Lung (tissue), 11 donors: ENCODE measurements at regions not wholly inside any gene's neighbourhood (a gene's known extent, or its start where the extent isn't known, plus 50 kb on each side); places are given as distances from the start of the nearest gene placed in this dataset.

Source experiments
- ATAC-seq: fragments of 200-7000 bp; cut with Tn5 transposase; one replicate; pipeline ENCODE4 v1.9.1; 2020; ENCODE audit warnings: moderate number of reproducible peaks; ENCODE audit not compliant: insufficient read depth, low FRiP score
- DNase-seq, 3 donors: peaks; one replicate each; pipeline ENCODE4 v3.0.0-alpha.2; 2013 to 2017
- H3K27ac ChIP-seq, 2 donors: one replicate each; pipeline ENCODE4 v1.5.1; 2013; ENCODE audit warnings: mild to moderate bottlenecking in 2 of 2, moderate library complexity in 2 of 2, control low read depth in 1 of 2, inconsistent platforms in 1 of 2, low read depth in 1 of 2, low read length in 1 of 2
- H3K27me3 ChIP-seq, 3 donors: one replicate each; pipeline ENCODE4 v1.5.1; 2013; ENCODE audit warnings: low read length in 2 of 3; ENCODE audit not compliant: control insufficient read depth in 3 of 3, insufficient read depth in 3 of 3
- H3K36me3 ChIP-seq, 4 donors: one replicate each; pipeline ENCODE4 v1.5.1; 2013; ENCODE audit warnings: low read length in 4 of 4, mild to moderate bottlenecking in 1 of 4, moderate library complexity in 1 of 4; ENCODE audit not compliant: control insufficient read depth in 4 of 4, insufficient read depth in 4 of 4
- H3K4me1 ChIP-seq, 5 donors: one replicate each; pipeline ENCODE4 v1.5.1; 2013; ENCODE audit warnings: low read length in 5 of 5, mild to moderate bottlenecking in 2 of 5, moderate library complexity in 1 of 5; ENCODE audit not compliant: control insufficient read depth in 5 of 5, insufficient read depth in 5 of 5
- H3K4me3 ChIP-seq: one replicate; pipeline ENCODE4 v1.5.1; 2013; ENCODE audit warnings: mild to moderate bottlenecking, control low read depth, moderate library complexity
- H3K9ac ChIP-seq, 2 donors: one replicate each; pipeline ENCODE4 v1.5.1; 2013; ENCODE audit warnings: low read length in 2 of 2, control low read depth in 1 of 2; ENCODE audit not compliant: insufficient read depth in 1 of 2
- H3K9me3 ChIP-seq, 4 donors: one replicate each; pipeline ENCODE4 v1.5.1; 2013; ENCODE audit warnings: low read length in 3 of 4, mild to moderate bottlenecking in 1 of 4, moderate library complexity in 1 of 4; ENCODE audit not compliant: control insufficient read depth in 4 of 4, insufficient read depth in 3 of 4
- CTCF ChIP-seq: IDR thresholded peaks from 2 replicates; pipeline ENCODE4 v1.5.1; 2012; ENCODE audit warnings: mild to moderate bottlenecking; ENCODE audit errors: control extremely low read depth, extremely low read depth
- WGBS, 2 donors: extraction: QIAGEN DNeasy Blood & Tissue Kit; methylation state at CpG; one replicate each; pipeline ENCODE4 v1.1.7; 2013; 5-methylcytosine and 5-hydroxymethylcytosine counted together
- donor health status: control.
- donor health status: control.
- donor health status: Bipolar disorder and iron deficiency.
- donor health status: healthy.
- donor health status: DM: yes; HTN: yes; CAD: no.

DNA sequence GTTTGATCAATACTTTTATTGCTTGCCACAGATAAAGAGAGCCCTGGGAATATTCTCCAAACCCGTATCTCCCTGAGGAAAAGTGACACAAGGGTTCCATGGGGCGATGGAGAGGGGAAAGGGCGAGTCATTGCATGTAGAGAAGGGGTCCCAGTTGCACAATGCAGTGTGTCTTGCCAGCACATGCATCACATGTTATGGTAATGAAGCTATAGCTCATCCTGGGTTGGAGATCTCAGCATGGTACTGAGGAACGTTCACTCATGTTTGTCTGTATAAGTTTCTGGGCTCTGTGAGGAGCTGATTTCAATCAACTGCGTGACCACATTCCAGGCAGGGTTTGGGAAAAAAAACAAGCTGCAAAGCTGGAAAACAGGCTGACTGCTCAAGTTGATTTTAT, 220.7 kb upstream of the MC4R start:
- peak in 1 of 3 donors; percentile 1 for DNase-seq
- H3K27me3 ChIP-seq, result no peaks in the 10 kb centered on the region
- H3K9ac ChIP-seq, result no peak overlapping the region
- no peaks in the 10 kb centered on the region for H3K36me3 ChIP-seq
- no peak for TF ChIP-seq CTCF
- 65 to 79% methylated on average over 5 of the region's 5 CpGs for WGBS, 2 donors
- no peak overlapping the region for H3K27ac ChIP-seq
- ATAC-seq, result no peak
- H3K4me3 ChIP-seq, result no peak overlapping the region
- no peaks in the 10 kb centered on the region for H3K4me1 ChIP-seq
- peaks cover 0 to 2% (median 0%) of the 10 kb centered on the region in 4 donors for H3K9me3 ChIP-seq

GRCh38 chr18:60596928-60597327, 224.4 kb upstream of the MC4R start:
- WGBS, 2 donors, result 75 to 76% methylated on average over 3 of the region's 3 CpGs
- H3K4me3 ChIP-seq, result no peak overlapping the region
- TF ChIP-seq CTCF, result no peak
- H3K4me1 ChIP-seq, result no peaks in the 10 kb centered on the region
- DNase-seq (no peak), ATAC-seq (no peak)
- no peak overlapping the region for H3K9ac ChIP-seq
- no peak overlapping the region for H3K27ac ChIP-seq
- no peaks in the 10 kb centered on the region for H3K36me3 ChIP-seq
- H3K27me3 ChIP-seq, result no peaks in the 10 kb centered on the region
- no peaks in the 10 kb centered on the region for H3K9me3 ChIP-seq

- DNase-seq, result no peak
- 65 to 81% methylated on average over 1 of the region's 1 CpG for WGBS, 2 donors
- no peaks in the 10 kb centered on the region for H3K4me1 ChIP-seq
- no peak for TF ChIP-seq CTCF
- H3K9me3 ChIP-seq, result no peaks in the 10 kb centered on the region
- no peaks in the 10 kb centered on the region for H3K27me3 ChIP-seq
- H3K27ac ChIP-seq, result no peak overlapping the region
- no peak overlapping the region for H3K4me3 ChIP-seq
- no peak for ATAC-seq
- no peaks in the 10 kb centered on the region for H3K36me3 ChIP-seq
- H3K9ac ChIP-seq, result no peak overlapping the region
Observed at GRCh38 chr18:60599267-60599666, 226.7 kb upstream of the MC4R start.

DNA sequence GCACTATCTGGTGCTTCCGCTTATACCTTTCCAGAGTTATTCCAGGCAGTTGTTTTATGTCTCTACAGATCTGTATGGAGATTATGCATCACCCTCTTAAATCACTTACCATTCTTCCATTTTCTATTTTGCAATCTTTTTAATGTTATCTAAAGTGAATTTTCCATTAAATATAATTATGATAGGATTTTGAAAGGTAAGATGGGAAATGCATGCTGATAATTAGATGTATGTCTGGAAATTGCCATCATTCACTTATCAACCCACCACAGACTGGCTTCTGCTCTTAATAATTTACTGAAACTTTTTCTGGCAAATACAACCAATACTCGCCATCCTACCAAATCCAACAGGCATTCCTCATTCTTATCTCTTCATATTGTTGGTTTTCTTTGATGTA, 227.4 kb upstream of the MC4R start:
- Histone ChIP-seq H3K9ac (no peak overlapping the region), H3K27me3 (no peaks in the 10 kb centered on the region), H3K9me3 (no peaks in the 10 kb centered on the region), H3K36me3 (no peaks in the 10 kb centered on the region), H3K4me3 (no peak overlapping the region), H3K27ac (no peak overlapping the region), H3K4me1 (no peaks in the 10 kb centered on the region)
- WGBS, 2 donors, result 87 to 90% methylated on average over 2 of the region's 2 CpGs
- no peak for TF ChIP-seq CTCF
- ATAC-seq (no peak), DNase-seq (no peak)
